GM18858 (cell line): ENCODE measurements at regions not wholly inside any gene's neighbourhood (a gene's known extent, or its start where the extent isn't known, plus 50 kb on each side); places are given as distances from the start of the nearest gene placed in this dataset.
"Not testable (repeated sequence)": the region's sequence is repeated elsewhere in the genome, so short reads cannot be mapped to it uniquely, and the experiment has no call there.

Experiments used
- ATAC-seq: cut with Tn5 transposase; IDR thresholded peaks from one replicate; pipeline ENCODE4 v1.9.1; 2021; ENCODE audit not compliant: unreplicated experiment

DNA sequence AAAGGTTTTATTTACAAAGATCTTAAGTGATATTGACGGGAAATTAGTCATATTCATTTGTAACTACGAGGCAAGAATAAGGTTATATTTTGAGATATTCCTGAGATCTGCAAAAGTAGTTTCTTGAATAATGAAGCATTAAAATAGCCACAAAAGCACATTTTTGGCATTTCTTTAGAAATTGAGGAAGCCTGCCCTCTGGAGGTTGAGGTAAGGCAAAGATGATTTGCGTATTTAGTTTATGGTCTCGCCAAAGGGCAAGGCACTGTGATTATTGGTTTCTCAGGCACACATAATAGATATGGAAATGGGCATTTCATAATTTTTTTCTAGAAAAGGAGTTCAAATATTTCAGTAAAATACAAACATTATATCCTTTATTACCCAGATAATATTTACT, 143.7 kb upstream of the RPRM start:
- no peak for ATAC-seq

GRCh38 chr2:153623020-153623419, 144.5 kb upstream of the RPRM start:
- no peak for ATAC-seq

- ATAC-seq: no peak
Measured at GRCh38 chr2:153626676-153627075, 148.1 kb upstream of the RPRM start.

- no peak for ATAC-seq
Measured at GRCh38 chr2:153635494-153635893, 156.9 kb upstream of the RPRM start.

DNA sequence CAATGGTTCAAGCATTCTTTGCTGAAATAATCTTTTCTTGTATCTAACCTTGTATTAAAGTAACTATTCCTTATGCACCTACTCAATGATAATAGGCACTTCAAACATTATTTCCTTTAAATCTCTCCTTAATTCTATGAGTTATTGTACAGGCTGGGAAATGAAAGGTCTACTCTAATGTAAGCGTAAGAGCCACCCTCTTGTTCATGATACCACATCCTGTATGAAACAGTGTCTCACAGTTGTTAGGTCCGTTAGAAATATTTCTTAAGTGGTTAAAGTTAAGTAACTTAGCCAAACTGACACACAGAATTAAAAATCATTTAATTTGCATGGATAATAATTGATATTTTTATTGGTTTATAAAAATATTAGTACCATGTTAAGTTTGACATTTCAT, 162.5 kb upstream of the RPRM start:
- ATAC-seq: no peak

- no peak for ATAC-seq
Measured at GRCh38 chr2:153644955-153645354, 166.4 kb upstream of the RPRM start.

GRCh38 chr2:153645599-153645998, 167.0 kb upstream of the RPRM start:
- no peak for ATAC-seq

GRCh38 chr2:153657651-153658050, 179.1 kb upstream of the RPRM start:
- ATAC-seq: no peak

GRCh38 chr2:153661801-153662200, 183.2 kb upstream of the RPRM start:
- ATAC-seq: no peak

DNA sequence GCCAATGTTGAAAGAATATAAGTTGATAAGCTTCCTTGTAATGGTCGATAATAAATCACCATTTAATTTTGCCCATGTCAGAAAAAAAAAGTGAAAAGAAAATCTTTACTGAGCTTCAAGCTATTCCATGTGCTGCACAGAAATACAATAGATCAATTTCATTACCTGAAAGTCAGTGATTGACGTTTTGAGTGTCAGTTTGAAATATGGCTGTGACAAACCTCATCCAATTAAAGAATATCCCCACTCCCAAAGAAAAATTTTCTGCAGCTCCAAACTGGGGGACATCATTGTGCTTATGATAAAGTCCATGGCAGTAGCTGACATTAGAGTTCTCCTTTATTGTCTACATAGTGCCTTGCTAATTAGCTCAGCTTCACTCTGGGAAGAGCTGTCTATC, 184.8 kb upstream of the RPRM start:
- ATAC-seq: no peak

DNA sequence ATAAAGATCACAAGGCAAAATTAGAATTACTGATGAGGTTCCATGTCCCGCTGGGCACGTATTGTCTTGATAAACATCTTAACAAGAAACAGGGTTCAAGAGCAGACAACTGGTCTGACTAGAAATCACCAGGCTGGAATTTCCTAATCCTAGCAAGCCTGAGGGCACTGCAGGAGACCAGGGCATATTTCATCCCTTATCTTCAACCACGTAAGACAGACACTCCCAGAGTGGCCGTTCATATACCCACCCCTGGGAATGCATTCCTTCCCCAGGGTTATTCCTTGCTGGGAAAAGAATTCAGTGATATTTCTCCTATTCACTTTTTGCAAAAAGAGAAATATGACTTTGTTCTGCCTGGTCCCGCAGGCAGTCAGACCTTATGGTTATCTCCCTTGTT, 185.4 kb upstream of the RPRM start:
- ATAC-seq: not testable (repeated sequence)

DNA sequence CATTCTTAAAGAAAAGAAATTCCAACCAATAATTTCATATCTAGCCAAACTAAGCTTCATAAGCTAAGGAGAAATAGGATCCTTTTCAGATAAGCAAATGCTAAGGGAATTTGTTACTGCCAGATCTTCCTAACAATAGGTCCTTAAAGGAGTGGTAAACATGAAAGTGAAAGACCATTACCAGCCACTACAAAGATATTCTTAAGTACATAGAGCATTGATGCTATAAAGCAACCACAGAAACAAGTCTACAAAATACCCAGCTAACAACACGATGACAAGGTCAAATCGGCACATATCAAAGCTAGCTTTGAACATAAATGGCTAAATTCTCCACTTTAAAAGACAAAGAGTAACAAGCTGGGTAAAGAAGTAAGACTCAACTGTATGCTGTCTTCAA, 188.9 kb upstream of the RPRM start:
- ATAC-seq: no peak

DNA sequence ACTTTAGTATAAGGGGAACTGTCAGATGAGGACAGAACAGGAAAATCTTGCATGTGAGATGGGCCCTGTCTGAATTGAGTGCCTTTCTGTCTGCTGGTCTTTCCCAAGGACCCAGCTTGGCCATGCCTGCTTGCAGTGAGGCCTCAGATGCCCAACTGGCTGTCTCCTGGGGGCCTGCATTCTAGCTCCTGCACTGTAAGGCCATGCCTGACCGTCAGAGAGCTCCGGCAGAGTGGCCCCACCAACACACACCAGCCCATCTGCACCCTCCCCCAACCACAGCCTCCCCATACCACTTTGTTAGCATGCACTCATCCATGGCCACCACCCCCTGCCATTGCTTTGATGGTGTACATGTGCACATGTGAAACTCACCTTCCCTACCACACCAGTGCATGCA, 190.4 kb upstream of the RPRM start:
- no peak for ATAC-seq

GRCh38 chr2:153710128-153710527, 161.6 kb upstream of the GALNT13 start:
- no peak for ATAC-seq

- ATAC-seq: no peak
Measured at GRCh38 chr2:153715218-153715850, 156.4 kb upstream of the GALNT13 start.

- no peak for ATAC-seq
Measured at GRCh38 chr2:153717060-153717459, 154.7 kb upstream of the GALNT13 start.

- no peak for ATAC-seq
Measured at GRCh38 chr2:153739394-153739793, 132.3 kb upstream of the GALNT13 start.

DNA sequence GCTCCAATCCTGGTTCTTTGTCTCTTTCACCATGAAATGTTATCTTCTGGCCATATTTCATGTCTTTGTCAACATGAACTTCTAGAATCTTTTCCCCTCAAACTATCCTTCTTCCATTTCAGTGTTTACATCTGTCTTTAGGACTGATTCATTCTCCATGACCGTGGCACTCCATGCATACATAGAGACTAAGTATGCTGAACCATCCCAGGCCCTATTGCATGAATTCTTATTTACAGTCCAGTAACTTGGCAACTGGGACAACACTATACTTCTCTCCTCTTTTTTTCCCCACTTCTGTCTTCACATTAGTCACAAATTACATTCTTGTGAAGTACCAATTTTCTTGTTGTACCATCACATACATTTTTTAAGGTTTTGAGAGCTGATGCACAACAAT, 109.8 kb upstream of the GALNT13 start:
- no peak for ATAC-seq

DNA sequence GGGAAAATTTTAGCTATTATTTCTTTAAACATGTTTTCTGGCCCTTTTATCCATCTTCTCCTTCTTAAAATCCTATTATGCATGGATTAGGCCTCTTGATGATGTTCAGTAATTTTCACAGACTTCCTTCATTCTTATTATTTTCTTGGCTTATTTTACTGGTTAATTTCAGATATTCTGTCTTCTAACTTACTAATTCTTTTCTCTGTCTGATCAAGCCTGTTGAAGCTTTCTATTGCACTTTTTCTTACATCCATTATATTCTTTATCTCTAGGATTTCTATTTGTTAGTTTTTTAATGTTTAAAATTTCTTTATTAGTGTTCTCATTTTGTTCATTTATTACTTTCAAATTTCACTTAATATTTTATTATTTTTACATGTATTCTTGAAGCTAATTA, 105.3 kb upstream of the GALNT13 start:
- no peak for ATAC-seq

GRCh38 chr2:153770359-153770991, 101.2 kb upstream of the GALNT13 start:
- no peak for ATAC-seq

- ATAC-seq: no peak
Measured at GRCh38 chr2:153780241-153780640, 91.5 kb upstream of the GALNT13 start.

- no peak for ATAC-seq
Measured at GRCh38 chr2:153786016-153786415, 85.7 kb upstream of the GALNT13 start.

DNA sequence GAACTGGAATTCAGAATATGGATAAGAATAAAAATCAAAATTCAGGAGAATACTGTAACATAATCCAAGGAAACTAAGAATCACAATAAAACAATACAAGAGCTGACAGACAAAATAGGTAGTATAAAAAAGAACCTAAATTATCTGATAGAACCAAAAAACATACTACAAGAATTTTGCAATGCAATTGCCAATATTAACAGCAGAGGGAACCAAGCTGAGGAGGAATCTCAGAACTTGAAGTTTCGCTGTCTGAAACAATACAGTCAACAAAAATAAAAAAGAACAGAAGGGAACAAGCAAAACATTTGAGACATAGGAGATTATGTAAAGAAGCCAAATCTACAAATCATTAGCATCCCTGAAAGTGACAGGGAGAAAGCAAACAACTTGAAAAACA, 84.1 kb upstream of the GALNT13 start:
- no peak for ATAC-seq
